GM12875 (cell line): ENCODE measurements at regions not wholly inside any gene's neighbourhood (a gene's known extent, or its start where the extent isn't known, plus 50 kb on each side); places are given as distances from the start of the nearest gene placed in this dataset.

Experiments used
- H3K4me3 ChIP-seq: one replicate; pipeline ENCODE4 v1.5.1; 2011; ENCODE audit warnings: low read depth, low read length, control low read depth
- TF ChIP-seq, protein P1 (sequence below): IDR thresholded peaks from 2 replicates; pipeline ENCODE4 v1.5.1; 2011; ENCODE audit warnings: low read depth, mild to moderate bottlenecking, control low read depth, inconsistent platforms, low read length, moderate library complexity, borderline replicate concordance; ENCODE audit not compliant: insufficient read depth

DNA sequence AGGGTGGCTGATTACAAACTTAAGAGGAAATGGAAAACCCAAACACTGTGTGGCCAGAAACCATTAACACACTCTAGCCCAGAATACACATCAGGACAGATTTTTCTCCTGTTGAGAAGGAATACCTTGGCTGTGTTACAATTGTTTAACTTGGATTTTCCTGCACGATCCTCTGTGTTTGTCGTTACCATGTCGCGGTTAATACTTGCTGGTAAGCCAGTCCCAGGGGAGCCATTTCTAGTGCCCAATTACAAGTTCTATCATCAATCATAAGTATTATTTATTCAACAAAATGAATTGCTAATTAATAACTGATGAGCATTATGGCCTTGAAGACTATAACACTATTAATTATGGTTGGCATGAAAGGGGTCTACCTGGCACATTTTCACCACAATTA lies 146.8 kb downstream of the LNPK start:
- TF ChIP-seq, protein P1, sequence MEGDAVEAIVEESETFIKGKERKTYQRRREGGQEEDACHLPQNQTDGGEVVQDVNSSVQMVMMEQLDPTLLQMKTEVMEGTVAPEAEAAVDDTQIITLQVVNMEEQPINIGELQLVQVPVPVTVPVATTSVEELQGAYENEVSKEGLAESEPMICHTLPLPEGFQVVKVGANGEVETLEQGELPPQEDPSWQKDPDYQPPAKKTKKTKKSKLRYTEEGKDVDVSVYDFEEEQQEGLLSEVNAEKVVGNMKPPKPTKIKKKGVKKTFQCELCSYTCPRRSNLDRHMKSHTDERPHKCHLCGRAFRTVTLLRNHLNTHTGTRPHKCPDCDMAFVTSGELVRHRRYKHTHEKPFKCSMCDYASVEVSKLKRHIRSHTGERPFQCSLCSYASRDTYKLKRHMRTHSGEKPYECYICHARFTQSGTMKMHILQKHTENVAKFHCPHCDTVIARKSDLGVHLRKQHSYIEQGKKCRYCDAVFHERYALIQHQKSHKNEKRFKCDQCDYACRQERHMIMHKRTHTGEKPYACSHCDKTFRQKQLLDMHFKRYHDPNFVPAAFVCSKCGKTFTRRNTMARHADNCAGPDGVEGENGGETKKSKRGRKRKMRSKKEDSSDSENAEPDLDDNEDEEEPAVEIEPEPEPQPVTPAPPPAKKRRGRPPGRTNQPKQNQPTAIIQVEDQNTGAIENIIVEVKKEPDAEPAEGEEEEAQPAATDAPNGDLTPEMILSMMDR = no peak
- H3K4me3 ChIP-seq = no peak overlapping the region

DNA sequence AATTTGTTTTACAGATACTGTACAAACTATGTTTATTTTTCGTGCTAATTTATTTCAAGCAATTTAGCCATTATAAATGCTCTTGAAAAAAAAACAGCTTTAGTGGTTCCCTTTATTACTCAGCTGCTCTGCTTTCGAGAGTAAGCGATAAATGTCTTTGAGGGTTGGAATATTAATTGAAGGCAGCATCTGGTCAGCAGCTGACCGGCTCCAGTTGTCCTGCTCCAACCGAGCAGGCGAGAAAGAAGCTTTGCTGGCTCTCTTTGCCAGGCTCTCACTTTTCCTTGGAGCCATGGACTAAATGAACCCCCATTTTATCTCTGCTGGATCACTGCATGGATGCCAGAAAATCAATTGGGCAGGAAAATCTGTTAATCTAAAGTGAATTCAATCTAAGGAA lies 147.4 kb downstream of the LNPK start:
- TF ChIP-seq, protein P1 = no peak
- no peak overlapping the region for H3K4me3 ChIP-seq

DNA sequence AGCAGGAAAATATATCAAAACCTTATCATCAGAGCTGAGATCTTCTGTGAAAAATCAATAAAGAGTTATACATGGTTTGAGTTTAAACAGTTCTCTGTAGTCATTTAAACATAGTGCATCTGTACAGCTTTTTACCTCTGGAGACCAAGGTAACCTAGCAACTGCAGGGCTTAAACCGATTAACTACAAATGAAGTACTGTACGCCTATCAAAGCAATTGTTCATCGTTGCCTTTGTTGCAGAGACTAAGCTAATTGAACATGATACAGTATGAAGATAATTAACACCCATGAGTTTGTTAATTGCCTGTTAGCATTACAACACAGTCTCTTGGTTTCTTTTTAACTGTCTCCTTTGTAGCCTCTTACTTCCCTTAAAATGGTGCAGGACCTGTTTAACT lies 147.9 kb downstream of the LNPK start:
- no peak overlapping the region for H3K4me3 ChIP-seq
- TF ChIP-seq, protein P1 = no peak

DNA sequence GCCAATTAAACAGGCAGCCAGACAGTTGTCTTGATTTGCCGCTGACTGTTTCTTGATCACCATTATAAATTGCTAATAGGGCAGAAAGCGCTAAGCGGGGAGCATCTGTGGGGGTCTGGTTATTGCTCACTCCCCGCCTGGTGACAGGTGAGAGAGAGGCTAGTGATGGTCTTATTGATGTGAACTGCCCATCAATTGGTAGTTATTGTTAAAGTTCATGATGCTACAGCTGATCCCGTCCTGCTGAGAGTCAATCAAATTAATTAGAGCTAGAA lies 148.5 kb downstream of the LNPK start:
- H3K4me3 ChIP-seq = no peak overlapping the region
- TF ChIP-seq, protein P1 = no peak

DNA sequence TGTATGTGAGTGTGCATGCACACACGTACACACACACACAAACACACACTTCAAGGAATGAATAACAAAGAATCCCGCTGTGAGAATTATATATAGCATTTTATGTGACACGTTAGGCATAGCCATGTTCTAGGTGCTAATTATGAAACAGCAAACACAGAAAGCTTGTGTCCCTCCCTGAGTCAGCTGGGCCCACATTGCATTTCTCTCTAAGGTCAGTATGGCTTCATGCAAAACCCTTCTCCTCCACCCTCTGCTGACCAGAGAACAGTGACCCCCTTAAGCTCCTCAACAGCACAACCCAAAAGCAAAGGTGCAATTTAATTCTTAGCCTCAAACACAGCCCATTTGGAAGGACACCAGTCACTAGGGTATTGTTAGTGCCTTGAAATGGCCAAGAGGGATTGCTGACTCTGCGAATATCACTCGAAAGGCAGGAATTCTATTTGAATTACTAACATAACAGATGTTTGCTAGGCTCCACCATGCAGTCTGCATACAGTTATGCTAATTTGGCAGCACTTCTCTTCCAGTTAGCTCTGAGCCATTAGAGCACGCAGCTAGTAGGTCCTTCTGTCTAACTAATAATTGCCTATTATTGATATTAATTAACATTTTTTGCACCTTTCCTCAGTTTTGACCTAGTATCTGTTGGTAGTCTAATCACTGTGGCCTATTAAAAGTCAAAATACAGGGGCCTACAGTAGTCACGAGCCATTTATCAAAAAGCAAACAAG lies 149.0 kb downstream of the LNPK start:
- no peak overlapping the region for H3K4me3 ChIP-seq
- TF ChIP-seq, protein P1 = no peak

DNA sequence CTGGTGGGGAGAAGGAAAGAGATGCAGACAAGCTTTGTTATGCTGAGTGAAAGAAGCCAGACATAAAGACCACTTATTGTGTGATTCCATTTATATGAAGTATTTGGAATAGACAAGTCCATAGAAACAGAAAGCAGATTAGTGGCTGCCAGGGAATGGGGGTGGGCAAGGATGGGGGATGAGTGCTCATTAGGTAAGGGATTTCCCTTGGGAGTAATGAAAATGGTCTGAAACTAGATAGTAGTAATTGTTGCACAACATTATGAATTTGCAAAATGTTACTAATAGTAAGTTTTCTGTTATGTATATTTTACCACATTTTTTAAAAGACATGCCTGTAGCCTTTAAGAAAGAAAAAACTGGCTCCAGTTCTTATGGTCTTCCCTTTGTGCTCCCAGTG lies 154.9 kb downstream of the LNPK start:
- TF ChIP-seq, protein P1 = no peak
- no peak overlapping the region for H3K4me3 ChIP-seq

DNA sequence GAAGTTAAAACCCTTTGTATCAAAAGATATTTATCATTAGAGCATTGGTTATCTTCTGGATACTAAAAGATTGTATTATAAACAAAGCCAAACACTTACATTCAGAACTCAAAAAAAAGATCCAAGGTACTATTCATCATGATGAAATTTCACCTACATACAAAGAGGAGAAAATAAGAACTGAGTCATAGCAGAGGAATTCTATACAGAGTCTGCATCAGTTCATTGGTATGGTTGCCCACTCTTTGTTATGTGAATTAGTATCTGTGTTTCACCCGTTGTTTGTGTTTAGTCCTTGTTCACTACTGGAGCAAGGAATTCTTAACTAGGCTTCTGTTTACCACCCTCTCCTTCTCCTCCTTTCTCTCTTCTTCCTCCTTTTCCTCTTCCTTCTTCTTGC lies 157.9 kb downstream of the LNPK start:
- TF ChIP-seq, protein P1 = no peak

More for the DNA sequence above, 157.9 kb downstream of the LNPK start:
- no peak overlapping the region for H3K4me3 ChIP-seq
